BLaER1 (cell line): ENCODE measurements at regions not wholly inside any gene's neighbourhood (a gene's known extent, or its start where the extent isn't known, plus 50 kb on each side); places are given as distances from the start of the nearest gene placed in this dataset.

Experiments
- H3K27ac ChIP-seq: shearing (Covaris generic); formaldehyde crosslinking; 2 replicates; pipeline ENCODE4 v1.8.1; 2022
- H3K27me3 ChIP-seq: shearing (Covaris generic); formaldehyde crosslinking; 2 replicates; pipeline ENCODE4 v1.8.1; 2022
- H3K36me3 ChIP-seq: shearing (Covaris generic); formaldehyde crosslinking; 2 replicates; pipeline ENCODE4 v1.8.1; 2022
- H3K4me1 ChIP-seq: shearing (Covaris generic); formaldehyde crosslinking; 2 replicates; pipeline ENCODE4 v1.8.1; 2022
- H3K4me2 ChIP-seq: shearing (Covaris generic); formaldehyde crosslinking; 2 replicates; pipeline ENCODE4 v1.8.1; 2022
- H3K4me3 ChIP-seq: shearing (Covaris generic); formaldehyde crosslinking; 2 replicates; pipeline ENCODE4 v1.8.1; 2022
- H3K9ac ChIP-seq: shearing (Covaris generic); formaldehyde crosslinking; 2 replicates; pipeline ENCODE4 v1.8.1; 2022
- H3K9me3 ChIP-seq: shearing (Covaris generic); formaldehyde crosslinking; 2 replicates; pipeline ENCODE4 v1.8.1; 2022
- H4K20me1 ChIP-seq: shearing (Covaris generic); formaldehyde crosslinking; 2 replicates; pipeline ENCODE4 v1.8.1; 2022
- Cebpa-rat ChIP-seq: shearing (Covaris generic); IDR thresholded peaks from 2 replicates; pipeline ENCODE4 v1.8.1; 2022

DNA sequence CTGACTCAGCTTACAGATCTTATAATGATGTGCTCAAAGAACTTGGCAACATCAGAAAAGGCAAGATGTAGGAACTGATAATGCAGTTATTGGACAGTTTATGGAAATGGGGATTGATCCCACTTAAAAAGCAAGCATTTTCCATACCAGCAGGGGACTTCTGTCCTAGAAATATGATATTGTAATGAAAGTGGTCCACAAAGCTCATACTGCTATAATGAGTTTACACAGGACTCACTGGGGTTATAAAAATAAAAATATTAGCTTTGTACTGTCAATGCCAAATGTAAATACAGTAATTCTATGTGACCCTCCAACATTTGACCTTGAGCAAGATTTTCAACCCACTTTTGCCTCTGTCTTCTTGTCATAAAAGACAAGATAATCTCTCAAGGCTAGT, 145.5 kb upstream of the SEM1 start:
- no peak overlapping the region for H3K4me2 ChIP-seq
- H3K9me3 ChIP-seq = no peaks in the 10 kb centered on the region
- H3K4me3 ChIP-seq = no peak overlapping the region
- TF ChIP-seq Cebpa-rat = no peak
- H3K27ac ChIP-seq = no peak overlapping the region
- H3K27me3 ChIP-seq = no peaks in the 10 kb centered on the region
- H3K9ac ChIP-seq = no peak overlapping the region
- no peaks in the 10 kb centered on the region for H4K20me1 ChIP-seq
- no peaks in the 10 kb centered on the region for H3K4me1 ChIP-seq
- H3K36me3 ChIP-seq = no peaks in the 10 kb centered on the region

DNA sequence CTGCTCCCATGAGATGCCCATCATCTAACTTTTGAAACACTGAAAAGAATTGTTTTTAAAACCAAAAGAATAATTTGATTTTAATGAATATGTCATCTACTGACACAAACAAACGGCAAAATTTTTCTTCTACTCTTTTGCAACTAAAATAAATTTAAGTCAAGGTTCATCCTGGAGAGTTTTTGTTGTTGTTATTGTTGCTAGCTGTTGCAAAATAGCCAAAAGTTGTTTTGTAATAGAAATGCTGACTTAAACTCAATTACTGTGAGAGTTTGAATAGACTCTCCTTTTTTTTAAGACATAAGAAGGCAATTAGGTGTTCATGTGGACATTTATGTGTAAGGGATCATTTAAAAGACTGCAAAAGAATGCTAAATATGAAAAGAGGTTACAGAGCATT, 146.0 kb upstream of the SEM1 start:
- no peaks in the 10 kb centered on the region for H3K36me3 ChIP-seq
- no peaks in the 10 kb centered on the region for H3K4me1 ChIP-seq
- no peak overlapping the region for H3K9ac ChIP-seq
- TF ChIP-seq Cebpa-rat = no peak
- H3K9me3 ChIP-seq = no peaks in the 10 kb centered on the region
- H3K4me3 ChIP-seq = no peak overlapping the region
- H3K4me2 ChIP-seq = no peak overlapping the region
- no peaks in the 10 kb centered on the region for H4K20me1 ChIP-seq
- H3K27ac ChIP-seq = no peak overlapping the region
- no peaks in the 10 kb centered on the region for H3K27me3 ChIP-seq

DNA sequence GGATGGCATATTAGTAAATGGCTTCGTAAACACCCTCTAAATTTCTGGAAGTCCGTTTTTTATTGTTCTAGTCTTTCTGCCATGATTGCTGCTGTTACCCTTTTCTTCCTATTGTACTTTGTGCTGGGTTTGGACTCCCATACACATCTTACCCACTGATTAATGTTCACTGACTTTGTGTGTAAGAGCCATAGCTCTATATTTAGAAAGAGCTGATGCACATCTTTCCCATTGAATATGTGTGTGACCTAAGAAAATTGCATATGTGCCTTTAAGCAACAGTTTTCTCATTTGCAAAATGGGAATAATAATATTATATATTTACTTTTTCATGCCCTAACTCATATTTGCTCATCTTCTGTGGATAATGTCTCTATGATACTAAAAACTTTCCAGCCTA, 135.8 kb upstream of the DLX6 start:
- Histone ChIP-seq H3K36me3 (no peaks in the 10 kb centered on the region), H3K4me3 (no peak overlapping the region)

DNA sequence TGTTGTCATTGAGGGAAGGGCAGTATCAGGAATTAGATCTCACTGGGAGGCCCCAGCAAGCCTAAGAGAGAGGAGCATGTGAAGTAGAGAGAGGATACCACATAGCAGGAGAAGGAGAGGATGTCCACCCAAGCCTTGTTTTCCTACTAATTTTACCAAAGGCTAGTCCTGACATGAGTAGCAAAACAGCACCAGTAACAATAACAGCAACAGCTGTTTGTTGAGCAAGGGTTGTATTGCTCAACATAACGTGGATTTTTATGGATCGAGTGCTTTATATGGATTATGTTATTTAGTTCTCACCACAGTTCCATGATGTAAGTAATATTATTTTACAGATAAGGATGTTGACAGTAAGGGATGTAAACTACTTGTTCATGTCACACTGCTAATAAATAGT, 135.2 kb upstream of the DLX6 start:
- no peak overlapping the region for H3K4me2 ChIP-seq
- H3K4me1 ChIP-seq = no peaks in the 10 kb centered on the region
- H4K20me1 ChIP-seq = no peaks in the 10 kb centered on the region
- no peak overlapping the region for H3K4me3 ChIP-seq
- H3K27ac ChIP-seq = no peak overlapping the region
- TF ChIP-seq Cebpa-rat = no peak
- H3K9me3 ChIP-seq = no peaks in the 10 kb centered on the region
- H3K27me3 ChIP-seq = no peaks in the 10 kb centered on the region
- H3K36me3 ChIP-seq = no peaks in the 10 kb centered on the region
- no peak overlapping the region for H3K9ac ChIP-seq

More for the DNA sequence above, 135.8 kb upstream of the DLX6 start:
- H3K27me3 ChIP-seq = no peaks in the 10 kb centered on the region
- H3K9ac ChIP-seq = no peak overlapping the region
- no peaks in the 10 kb centered on the region for H4K20me1 ChIP-seq
- no peaks in the 10 kb centered on the region for H3K4me1 ChIP-seq
- no peak overlapping the region for H3K4me2 ChIP-seq
- no peak overlapping the region for H3K27ac ChIP-seq
- H3K9me3 ChIP-seq = no peaks in the 10 kb centered on the region
- no peak for TF ChIP-seq Cebpa-rat

DNA sequence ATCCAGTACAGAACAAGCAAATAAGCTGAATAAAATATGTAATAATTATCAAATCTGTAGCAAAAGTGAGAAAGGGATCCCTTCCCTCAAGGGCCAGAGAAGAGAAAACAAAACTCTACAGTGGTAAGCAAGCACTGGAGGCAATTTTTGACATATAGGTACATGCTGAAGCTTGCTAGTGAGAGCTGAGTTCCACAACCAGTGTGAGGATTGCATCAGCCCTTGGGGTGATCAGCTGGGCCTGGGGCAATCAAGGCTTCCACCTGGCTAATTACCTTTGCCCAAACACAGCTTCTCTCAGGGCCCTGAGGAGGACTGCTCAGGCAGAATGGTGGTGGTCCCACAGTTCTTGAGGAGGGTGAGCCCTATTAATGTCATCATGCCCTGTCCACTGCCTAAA, 134.4 kb upstream of the DLX6 start:
- Histone ChIP-seq H3K27me3 (no peaks in the 10 kb centered on the region), H4K20me1 (no peaks in the 10 kb centered on the region), H3K4me3 (no peak overlapping the region), H3K9ac (no peak overlapping the region), H3K27ac (no peak overlapping the region), H3K4me2 (no peak overlapping the region), H3K4me1 (no peaks in the 10 kb centered on the region), H3K36me3 (no peaks in the 10 kb centered on the region), H3K9me3 (no peaks in the 10 kb centered on the region)
- TF ChIP-seq Cebpa-rat = no peak

DNA sequence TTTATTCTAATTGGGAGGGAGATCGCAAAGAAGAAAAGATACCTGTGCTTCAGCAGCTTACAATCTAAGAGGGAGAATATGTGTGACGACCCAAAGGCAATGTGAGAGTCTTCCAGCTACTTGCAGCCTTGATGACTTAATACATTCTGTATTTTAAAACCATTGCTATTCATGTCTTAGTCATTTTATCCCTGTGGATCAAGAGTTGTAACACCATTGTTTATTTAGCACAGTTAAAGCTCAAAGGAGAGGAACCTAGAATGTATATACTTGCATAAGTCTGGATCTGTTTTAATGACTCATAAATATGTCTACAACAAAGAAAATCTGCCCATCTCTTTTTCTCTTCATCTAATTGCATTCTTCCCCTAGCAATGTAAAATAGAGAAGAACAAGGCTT, 117.9 kb upstream of the DLX6 start:
- no peaks in the 10 kb centered on the region for H3K9me3 ChIP-seq
- no peak overlapping the region for H3K27ac ChIP-seq
- H3K4me1 ChIP-seq = peaks cover 5% of the 10 kb centered on the region
- no peak overlapping the region for H3K4me3 ChIP-seq
- no peaks in the 10 kb centered on the region for H4K20me1 ChIP-seq
- no peaks in the 10 kb centered on the region for H3K27me3 ChIP-seq
- TF ChIP-seq Cebpa-rat = no peak
- no peak overlapping the region for H3K4me2 ChIP-seq
- H3K9ac ChIP-seq = no peak overlapping the region
- H3K36me3 ChIP-seq = no peaks in the 10 kb centered on the region

DNA sequence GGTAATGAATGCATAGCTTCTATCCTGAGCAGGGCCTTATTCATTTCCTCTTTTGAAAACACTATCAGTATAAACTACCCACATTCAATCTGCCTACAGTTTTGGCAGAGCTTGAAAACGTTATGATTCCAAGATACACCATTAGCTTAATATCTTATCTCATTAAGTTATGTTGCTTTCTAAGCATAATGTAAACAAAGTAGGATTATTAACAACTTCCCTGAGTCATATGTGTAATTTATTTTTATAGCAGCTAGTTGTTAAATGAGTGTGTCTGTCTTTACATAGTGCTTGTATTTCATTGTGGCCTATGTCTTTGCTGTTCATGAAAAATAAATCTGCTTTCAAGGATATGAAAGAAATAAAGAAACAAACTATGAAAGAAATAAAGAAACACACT, 106.2 kb upstream of the DLX6 start:
- Histone ChIP-seq H3K27me3 (no peaks in the 10 kb centered on the region), H3K36me3 (no peaks in the 10 kb centered on the region), H3K27ac (no peak overlapping the region), H3K4me2 (no peak overlapping the region), H3K9ac (no peak overlapping the region), H3K9me3 (no peaks in the 10 kb centered on the region), H3K4me3 (no peak overlapping the region), H4K20me1 (no peaks in the 10 kb centered on the region), H3K4me1 (no peaks in the 10 kb centered on the region)
- no peak for TF ChIP-seq Cebpa-rat

DNA sequence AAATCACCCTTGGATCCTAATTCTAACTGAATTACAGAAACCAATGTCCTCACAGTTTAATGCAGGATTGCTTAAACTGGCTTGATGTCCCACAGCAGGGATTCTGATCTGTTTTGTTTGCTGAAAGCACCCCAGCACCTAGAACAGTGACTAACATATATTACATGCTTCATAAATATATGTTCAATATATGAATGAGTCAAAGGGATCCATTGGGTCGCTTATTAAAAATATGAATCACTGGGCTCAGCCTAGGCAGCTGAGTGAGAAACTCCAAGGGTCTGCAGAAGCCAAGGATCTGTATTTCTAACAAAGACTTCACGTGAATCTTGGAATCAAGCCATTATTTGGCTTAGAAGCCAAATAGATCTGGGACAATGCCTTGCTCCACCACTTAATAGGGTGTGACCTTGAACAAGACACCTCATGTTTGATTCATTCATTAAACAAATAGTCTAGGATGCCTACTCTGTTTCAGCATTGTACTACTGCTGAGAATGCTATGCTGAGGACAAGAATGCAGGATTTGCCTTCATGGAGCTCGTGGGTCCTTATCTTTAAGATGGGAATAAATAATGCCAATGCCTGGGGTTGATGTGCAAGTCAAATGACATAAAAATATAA, 103.4 kb upstream of the DLX6 start:
- H3K27me3 ChIP-seq = no peaks in the 10 kb centered on the region
- no peaks in the 10 kb centered on the region for H3K36me3 ChIP-seq
- H3K27ac ChIP-seq = no peak overlapping the region
- no peaks in the 10 kb centered on the region for H3K9me3 ChIP-seq
- H3K9ac ChIP-seq = no peak overlapping the region
- no peak overlapping the region for H3K4me2 ChIP-seq
- H3K4me3 ChIP-seq = no peak overlapping the region
- H4K20me1 ChIP-seq = no peaks in the 10 kb centered on the region
- no peak for TF ChIP-seq Cebpa-rat
- no peaks in the 10 kb centered on the region for H3K4me1 ChIP-seq

DNA sequence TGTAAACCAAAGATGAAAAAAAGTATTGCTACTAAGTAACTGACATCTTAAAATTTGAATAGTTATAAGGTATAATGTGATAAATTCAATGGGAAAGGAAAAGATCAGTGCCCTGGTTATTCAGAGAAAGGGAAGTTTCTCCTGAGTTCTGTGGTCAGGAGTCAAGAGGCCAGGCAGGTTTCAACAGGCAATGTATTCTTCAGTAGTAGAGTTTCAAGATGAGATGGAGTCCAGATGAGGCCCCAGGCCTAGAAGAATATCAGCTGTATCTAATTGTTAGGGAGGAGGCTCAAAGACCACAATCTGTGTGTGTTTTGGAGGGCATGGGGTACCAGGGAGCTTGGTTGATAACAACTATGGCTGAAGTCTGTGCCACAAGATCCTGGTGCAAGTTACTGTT, 101.4 kb upstream of the DLX6 start:
- H4K20me1 ChIP-seq = no peaks in the 10 kb centered on the region
- no peak overlapping the region for H3K27ac ChIP-seq
- no peak for TF ChIP-seq Cebpa-rat
- no peak overlapping the region for H3K4me3 ChIP-seq
- H3K27me3 ChIP-seq = no peaks in the 10 kb centered on the region
- no peaks in the 10 kb centered on the region for H3K9me3 ChIP-seq
- no peaks in the 10 kb centered on the region for H3K4me1 ChIP-seq
- no peak overlapping the region for H3K9ac ChIP-seq
- no peaks in the 10 kb centered on the region for H3K36me3 ChIP-seq
- H3K4me2 ChIP-seq = no peak overlapping the region

DNA sequence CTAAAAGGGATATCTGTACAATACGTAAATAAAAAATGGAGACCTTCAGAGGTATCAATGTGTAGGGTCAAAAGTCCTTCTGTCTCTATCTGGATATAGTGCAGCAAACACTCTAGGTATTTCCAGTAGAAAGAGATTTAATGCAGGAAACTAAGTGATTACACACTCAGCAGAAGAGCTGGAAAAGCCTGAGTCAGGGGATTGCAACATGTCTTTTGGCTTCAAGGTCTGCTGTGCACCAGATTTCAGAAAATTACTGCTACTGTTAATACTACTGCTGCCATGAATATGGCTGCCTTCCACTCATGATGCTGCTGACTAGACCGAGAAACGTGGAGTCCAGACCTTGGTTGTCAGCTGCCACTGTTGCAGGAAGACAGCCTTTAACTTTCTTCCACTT, 94.9 kb upstream of the DLX6 start:
- Histone ChIP-seq H3K27me3 (no peaks in the 10 kb centered on the region), H3K4me2 (no peak overlapping the region), H4K20me1 (no peaks in the 10 kb centered on the region), H3K36me3 (no peaks in the 10 kb centered on the region), H3K4me3 (no peak overlapping the region), H3K9ac (no peak overlapping the region), H3K4me1 (no peaks in the 10 kb centered on the region), H3K27ac (no peak overlapping the region), H3K9me3 (no peaks in the 10 kb centered on the region)
- TF ChIP-seq Cebpa-rat = no peak

DNA sequence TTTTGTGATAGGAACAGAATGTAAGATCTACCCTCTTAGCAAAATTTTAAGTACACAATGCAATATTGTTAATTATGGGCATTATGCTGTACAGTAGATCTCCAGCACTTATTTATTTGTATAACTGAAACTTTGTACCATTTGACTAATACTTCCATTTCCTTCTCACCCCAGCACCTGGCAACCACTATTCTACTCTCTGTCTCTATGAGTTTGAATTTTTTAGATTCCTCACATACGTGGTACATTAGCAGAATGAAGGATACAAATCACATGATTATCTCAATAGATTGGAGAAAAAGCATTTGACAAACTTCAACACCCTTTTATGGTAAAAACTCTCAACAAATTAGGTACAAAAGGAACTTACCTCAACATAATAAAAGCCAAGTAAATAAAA, 90.3 kb upstream of the DLX6 start:
- no peak for TF ChIP-seq Cebpa-rat
- H3K9ac ChIP-seq = no peak overlapping the region
- no peak overlapping the region for H3K4me2 ChIP-seq
- no peaks in the 10 kb centered on the region for H3K4me1 ChIP-seq
- H3K27me3 ChIP-seq = no peaks in the 10 kb centered on the region
- no peaks in the 10 kb centered on the region for H3K9me3 ChIP-seq
- H3K4me3 ChIP-seq = no peak overlapping the region
- no peaks in the 10 kb centered on the region for H4K20me1 ChIP-seq
- H3K27ac ChIP-seq = no peak overlapping the region
- H3K36me3 ChIP-seq = no peaks in the 10 kb centered on the region
